ENCODE measurements at regions not wholly inside any gene's neighbourhood (a gene's known extent, or its start where the extent isn't known, plus 50 kb on each side); places are given as distances from the start of the nearest gene placed in this dataset.

DNA sequence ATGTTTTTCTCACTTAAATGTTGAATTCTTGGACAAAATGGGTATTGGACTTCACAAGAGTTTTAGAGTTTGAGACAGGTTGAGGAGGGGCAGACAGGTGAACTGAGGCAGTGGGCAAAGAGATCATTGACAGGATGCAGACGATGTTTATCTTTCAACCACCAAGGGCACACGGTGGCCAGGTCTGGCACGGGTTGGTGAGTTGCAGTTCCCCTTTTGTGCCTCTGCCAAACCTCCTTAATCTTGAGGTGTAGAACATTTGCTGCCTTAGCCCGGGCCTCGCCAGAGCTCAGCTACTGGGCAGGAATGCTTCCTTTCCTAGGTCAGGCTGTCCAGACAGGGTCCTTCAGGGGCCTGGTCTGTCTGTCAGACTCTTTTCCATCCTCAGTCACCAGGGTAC is 567.4 kb upstream of the SOX9 start:
- intact Hi-C loops (cut with DNase I): no loop called here
- no peak overlapping the region for H3K27ac ChIP-seq
- DNase-seq (no peak), ATAC-seq (no peak)
- H3K4me1 ChIP-seq: no peaks in the 10 kb centered on the region
- no peak overlapping the region for H3K4me3 ChIP-seq
- H3K9me3 ChIP-seq: no peaks in the 10 kb centered on the region
- H3K27me3 ChIP-seq (ENCODE audit: low read depth): no peaks in the 10 kb centered on the region
- no peaks in the 10 kb centered on the region for H3K36me3 ChIP-seq
- TF ChIP-seq, protein P1, sequence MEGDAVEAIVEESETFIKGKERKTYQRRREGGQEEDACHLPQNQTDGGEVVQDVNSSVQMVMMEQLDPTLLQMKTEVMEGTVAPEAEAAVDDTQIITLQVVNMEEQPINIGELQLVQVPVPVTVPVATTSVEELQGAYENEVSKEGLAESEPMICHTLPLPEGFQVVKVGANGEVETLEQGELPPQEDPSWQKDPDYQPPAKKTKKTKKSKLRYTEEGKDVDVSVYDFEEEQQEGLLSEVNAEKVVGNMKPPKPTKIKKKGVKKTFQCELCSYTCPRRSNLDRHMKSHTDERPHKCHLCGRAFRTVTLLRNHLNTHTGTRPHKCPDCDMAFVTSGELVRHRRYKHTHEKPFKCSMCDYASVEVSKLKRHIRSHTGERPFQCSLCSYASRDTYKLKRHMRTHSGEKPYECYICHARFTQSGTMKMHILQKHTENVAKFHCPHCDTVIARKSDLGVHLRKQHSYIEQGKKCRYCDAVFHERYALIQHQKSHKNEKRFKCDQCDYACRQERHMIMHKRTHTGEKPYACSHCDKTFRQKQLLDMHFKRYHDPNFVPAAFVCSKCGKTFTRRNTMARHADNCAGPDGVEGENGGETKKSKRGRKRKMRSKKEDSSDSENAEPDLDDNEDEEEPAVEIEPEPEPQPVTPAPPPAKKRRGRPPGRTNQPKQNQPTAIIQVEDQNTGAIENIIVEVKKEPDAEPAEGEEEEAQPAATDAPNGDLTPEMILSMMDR (IDR thresholded peaks at IDR 0.05): no peak

DNA sequence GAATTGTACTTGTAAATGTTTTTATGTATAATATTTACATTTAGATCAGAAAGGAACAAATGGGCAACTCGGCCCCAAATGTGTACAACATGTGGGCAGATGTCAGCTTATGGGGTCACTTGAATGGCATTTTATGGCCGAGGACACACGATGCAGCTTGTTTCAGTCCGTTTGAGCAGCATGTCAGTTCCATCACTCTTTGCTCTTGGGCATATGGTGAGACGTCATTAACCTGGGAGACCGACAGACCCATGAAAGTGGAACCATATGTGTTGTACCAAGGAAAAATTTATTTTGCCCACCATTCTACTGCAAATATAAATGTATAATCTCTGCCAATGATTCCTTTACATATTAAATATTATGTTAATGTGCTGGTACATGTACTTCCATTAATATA is 561.9 kb upstream of the SOX9 start:
- ATAC-seq: no peak

DNA sequence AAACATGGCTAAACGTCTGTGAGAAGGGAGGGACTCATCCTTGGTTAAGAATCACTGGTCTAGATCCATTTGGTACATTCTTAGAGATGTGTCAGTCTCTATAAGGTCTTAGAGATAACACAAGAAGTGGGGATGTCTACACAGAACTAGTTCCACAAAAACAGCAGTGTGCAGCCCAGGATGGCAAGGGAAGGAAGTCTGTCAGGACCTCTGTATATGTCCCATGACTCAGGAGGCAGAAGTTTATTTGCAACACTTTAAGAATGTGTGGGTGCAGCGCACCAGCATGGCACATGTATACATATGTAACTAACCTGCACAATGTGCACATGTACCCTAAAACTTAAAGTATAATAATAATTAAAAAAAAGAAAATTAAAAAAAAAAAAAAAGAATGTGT is 548.5 kb upstream of the SOX9 start:
- ATAC-seq: no peak
- no peaks in the 10 kb centered on the region for H3K27me3 ChIP-seq (ENCODE audit: low read depth)
- H3K4me3 ChIP-seq: no peak overlapping the region
- H3K4me1 ChIP-seq: no peaks in the 10 kb centered on the region
- no peak overlapping the region for H3K27ac ChIP-seq
- TF ChIP-seq, protein P1 (IDR thresholded peaks at IDR 0.05): no peak
- H3K36me3 ChIP-seq: no peaks in the 10 kb centered on the region
- DNase-seq: no peak
- H3K9me3 ChIP-seq: no peaks in the 10 kb centered on the region
- intact Hi-C loops (cut with DNase I): no loop called here

More for the DNA sequence above, 561.9 kb upstream of the SOX9 start:
- Histone ChIP-seq H3K36me3 (no peaks in the 10 kb centered on the region), H3K4me1 (no peaks in the 10 kb centered on the region), H3K9me3 (no peaks in the 10 kb centered on the region), H3K27me3 (ENCODE audit: low read depth) (no peaks in the 10 kb centered on the region), H3K27ac (no peak overlapping the region), H3K4me3 (no peak overlapping the region)
- DNase-seq: no peak
- TF ChIP-seq, protein P1 (IDR thresholded peaks at IDR 0.05): no peak
- intact Hi-C loops (cut with DNase I): no loop called here

DNA sequence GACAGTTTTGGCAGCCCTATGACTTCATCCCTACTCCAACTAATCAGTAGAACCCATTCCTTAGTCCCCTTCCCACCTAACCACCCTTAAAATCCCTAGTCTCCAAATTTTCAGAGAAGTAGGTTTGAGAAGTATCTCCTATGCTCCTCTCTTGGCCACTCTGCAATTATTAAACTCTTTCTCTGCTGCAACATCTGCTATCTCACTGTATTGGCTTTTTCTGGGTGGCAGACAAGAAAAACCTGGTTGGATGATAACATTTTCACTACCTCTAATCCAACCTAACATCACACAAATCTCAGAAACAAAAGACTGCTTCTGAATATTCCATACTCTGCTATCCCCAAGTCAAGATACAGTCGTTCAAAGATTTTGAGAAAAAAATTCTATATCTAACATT is 542.4 kb upstream of the SOX9 start:
- TF ChIP-seq, protein P1 (IDR thresholded peaks at IDR 0.05): no peak
- Histone ChIP-seq H3K27me3 (ENCODE audit: low read depth) (no peaks in the 10 kb centered on the region), H3K27ac (no peak overlapping the region), H3K4me1 (no peaks in the 10 kb centered on the region), H3K36me3 (no peaks in the 10 kb centered on the region), H3K4me3 (no peak overlapping the region), H3K9me3 (no peaks in the 10 kb centered on the region)
- ATAC-seq (no peak), DNase-seq (no peak)
- intact Hi-C loops (cut with DNase I): no loop called here

DNA sequence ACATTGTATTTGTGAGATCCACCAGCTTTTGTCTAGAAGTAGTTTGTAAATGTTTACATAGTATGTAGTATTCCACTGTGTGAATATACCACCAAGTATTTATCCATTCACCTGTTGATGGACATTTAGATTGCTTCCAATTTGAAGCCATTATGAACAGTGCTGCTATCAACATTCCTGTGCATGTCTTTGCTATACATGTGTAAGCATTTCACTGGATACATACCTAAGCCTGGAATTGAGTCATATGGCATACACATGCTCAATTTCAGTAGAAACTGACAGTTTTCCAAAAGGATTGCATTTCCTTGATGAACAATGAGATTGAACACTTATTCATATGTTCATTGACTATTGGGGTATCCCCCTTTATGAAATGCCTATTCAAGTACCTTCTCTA is 540.6 kb upstream of the SOX9 start:
- Histone ChIP-seq H3K27me3 (ENCODE audit: low read depth) (no peaks in the 10 kb centered on the region), H3K4me1 (no peaks in the 10 kb centered on the region), H3K9me3 (no peaks in the 10 kb centered on the region), H3K4me3 (no peak overlapping the region), H3K27ac (no peak overlapping the region), H3K36me3 (no peaks in the 10 kb centered on the region)
- DNase-seq: no peak
- intact Hi-C loops (cut with DNase I): no loop called here
- TF ChIP-seq, protein P1 (IDR thresholded peaks at IDR 0.05): no peak
- no peak for ATAC-seq

DNA sequence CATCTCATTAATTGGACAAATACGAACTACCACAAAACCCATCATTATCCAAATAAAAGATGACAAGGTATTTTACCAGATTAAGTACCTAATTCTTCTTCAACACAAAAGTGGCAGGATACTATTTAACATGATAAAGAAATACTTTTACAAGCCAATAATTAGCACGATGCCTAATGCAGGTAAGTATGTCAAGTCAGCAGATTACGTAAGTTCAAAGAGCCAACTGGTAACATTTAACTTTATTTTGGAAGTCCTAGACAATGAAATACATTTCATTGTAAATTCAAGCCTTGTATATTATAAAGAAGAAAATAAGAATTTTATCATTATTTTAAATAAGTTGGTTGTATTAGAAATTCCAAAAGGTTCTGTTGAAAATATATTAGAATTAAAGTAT is 535.3 kb upstream of the SOX9 start:
- DNase-seq (no peak), ATAC-seq (no peak)
- Histone ChIP-seq H3K4me1 (no peaks in the 10 kb centered on the region), H3K4me3 (no peak overlapping the region), H3K27me3 (ENCODE audit: low read depth) (no peaks in the 10 kb centered on the region), H3K9me3 (no peaks in the 10 kb centered on the region), H3K27ac (no peak overlapping the region), H3K36me3 (no peaks in the 10 kb centered on the region)
- TF ChIP-seq, protein P1 (IDR thresholded peaks at IDR 0.05): no peak
- intact Hi-C loops (cut with DNase I): no loop called here

Measured in lower lobe of right lung (tissue), 2 donors.